HG03575 (cell line): ENCODE measurements at regions not wholly inside any gene's neighbourhood (a gene's known extent, or its start where the extent isn't known, plus 50 kb on each side); places are given as distances from the start of the nearest gene placed in this dataset.

Experiments
- ATAC-seq: cut with Tn5 transposase; IDR thresholded peaks from one replicate; pipeline ENCODE4 v1.9.1; 2021; ENCODE audit not compliant: unreplicated experiment, insufficient number of reproducible peaks, low FRiP score; ENCODE audit errors: extremely low read depth

- no peak for ATAC-seq
Measured at GRCh38 chr5:164545507-164545906, 1040.1 kb downstream of the MAT2B start.

DNA sequence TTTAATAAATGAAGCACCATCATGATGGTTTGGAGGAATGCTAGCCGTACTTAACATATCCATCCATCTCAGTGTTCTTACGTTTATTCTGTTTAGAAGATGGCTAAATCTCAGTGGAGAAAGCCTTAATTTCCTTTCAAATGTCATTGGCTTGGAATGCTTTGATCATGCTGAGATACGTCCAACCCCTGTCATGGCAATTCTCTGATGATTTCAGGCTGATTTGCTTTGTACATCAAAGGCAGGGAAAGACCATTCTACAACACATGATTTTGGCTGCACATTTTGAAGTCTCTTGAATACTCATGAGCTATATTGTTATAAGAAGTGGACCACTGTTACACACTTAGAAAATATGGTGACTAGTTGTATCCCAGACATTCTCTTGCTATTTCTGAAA, 1048.4 kb downstream of the MAT2B start:
- no peak for ATAC-seq

DNA sequence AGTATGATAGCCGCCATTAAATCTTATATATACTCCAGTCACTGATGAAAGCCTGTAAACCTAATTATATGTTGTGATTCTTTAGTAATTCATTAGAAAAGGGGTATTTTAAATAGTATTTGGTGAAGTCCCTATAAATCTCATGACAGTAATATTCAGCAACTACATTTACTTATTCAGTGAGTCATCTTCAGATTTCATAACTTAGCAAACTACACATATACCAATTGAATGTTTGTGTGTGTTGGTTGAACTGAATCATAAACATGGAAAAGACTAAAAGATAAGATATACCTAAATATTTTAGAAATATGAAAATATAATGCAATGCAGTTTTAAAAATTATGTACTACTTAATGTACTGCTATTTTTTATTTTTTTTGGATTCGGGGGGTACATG, 1050.4 kb downstream of the MAT2B start:
- no peak for ATAC-seq

GRCh38 chr5:164560216-164560615, 1054.8 kb downstream of the MAT2B start:
- no peak for ATAC-seq

DNA sequence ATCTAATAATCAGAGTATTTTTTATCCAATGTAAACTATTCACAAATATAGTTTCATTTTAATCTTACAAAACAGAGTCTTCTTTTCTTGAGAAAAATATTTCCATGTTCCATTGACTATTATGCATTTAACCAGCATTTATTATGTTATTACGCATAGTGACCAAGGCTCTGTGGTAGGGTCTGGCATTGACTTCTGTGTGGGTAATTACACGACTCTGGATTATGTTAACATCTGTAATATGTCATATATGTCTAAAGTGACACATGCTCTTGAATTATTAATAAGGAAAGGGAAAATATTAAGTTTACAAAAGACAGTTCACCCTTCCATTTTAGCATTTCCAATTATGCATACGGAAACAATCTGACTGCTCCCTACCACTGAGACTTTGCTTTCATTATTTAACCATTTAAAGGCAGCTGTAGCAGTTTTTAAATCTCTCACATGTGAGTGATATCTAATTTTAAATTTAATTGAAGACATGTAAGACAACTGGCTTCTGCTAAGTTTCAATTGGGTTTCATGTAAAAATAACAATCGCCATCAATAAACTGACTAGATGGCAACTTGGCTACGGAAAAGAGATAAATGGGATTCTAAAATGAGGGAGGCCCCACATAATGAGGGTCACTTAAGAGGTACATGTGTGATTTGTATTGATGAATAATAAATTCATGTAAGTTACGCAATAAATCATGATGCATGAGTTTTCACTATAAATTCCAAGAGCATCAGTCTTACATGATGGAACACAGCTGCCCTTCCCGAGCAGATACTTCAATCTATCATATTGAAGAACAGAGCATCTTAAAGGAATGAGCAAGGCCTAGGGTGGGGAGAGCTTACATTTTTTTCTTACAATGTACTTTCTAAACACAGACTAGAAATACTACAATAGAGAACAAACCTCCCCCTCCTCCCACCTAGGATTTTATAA, 1056.8 kb downstream of the MAT2B start:
- no peak for ATAC-seq

GRCh38 chr5:164563370-164563769, 1058.0 kb downstream of the MAT2B start:
- ATAC-seq: no peak

GRCh38 chr5:164573397-164573796, 1068.0 kb downstream of the MAT2B start:
- no peak for ATAC-seq

DNA sequence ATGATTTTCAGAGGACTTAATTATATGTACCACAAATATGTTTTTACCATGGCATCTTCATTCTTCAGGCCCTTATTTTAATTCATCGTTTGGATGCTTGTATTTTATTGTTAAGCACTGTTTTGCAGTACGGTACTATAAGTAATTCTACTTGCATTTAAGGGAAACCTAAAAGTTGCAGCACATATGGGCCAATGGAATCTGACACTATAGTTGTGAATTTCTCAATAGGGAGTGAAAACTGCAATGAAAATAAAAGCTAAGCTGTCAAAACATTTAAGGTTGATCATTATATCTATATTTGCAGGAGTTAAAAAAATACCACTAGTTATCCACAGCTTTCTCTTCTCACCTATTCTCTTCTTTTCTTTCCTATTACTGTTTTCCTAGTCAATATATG, 1071.8 kb downstream of the MAT2B start:
- no peak for ATAC-seq

DNA sequence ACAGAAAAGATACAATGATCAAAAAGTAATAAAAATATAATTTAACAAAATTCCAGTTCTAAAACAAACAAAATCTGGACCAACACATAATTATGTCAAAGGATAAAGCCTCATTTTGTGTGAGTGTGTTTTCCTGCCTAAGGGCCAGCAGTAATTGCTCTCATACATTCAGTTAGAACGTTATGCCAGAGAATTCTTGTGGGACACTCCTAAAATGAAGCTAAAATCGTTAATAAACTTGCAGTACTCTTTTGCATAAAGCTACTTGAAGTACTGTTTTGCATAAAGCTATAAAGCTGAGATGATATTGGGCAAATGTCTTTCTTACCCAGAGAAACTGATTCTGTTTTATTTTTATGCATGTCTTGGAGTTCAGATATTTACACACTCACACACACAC, 1072.3 kb downstream of the MAT2B start:
- no peak for ATAC-seq

- no peak for ATAC-seq
Measured at GRCh38 chr5:164578401-164578800, 1073.0 kb downstream of the MAT2B start.

- no peak for ATAC-seq
Measured at GRCh38 chr5:164578911-164579310, 1073.5 kb downstream of the MAT2B start.

- ATAC-seq: no peak
Measured at GRCh38 chr5:164580155-164580554, 1074.7 kb downstream of the MAT2B start.

- ATAC-seq: no peak
Measured at GRCh38 chr5:164581889-164582288, 1076.5 kb downstream of the MAT2B start.

DNA sequence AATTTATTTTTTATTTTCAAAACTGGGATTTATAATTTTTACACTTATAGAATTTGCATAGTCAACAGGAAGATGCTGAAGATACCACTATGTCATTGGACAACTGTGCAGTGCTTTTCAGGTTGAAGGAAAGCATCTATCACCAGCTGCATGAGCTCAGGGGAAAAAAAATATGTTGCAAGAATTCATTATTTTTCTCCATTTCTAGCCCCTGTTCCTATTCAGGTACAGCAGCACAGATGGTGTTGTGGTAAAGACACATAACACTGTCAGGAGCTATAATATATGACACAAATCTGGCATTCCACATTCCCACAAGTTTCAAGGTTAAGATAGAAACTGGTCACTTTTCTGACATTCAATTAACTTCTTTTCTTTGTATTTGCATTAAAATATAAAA, 1088.6 kb downstream of the MAT2B start:
- ATAC-seq: no peak

DNA sequence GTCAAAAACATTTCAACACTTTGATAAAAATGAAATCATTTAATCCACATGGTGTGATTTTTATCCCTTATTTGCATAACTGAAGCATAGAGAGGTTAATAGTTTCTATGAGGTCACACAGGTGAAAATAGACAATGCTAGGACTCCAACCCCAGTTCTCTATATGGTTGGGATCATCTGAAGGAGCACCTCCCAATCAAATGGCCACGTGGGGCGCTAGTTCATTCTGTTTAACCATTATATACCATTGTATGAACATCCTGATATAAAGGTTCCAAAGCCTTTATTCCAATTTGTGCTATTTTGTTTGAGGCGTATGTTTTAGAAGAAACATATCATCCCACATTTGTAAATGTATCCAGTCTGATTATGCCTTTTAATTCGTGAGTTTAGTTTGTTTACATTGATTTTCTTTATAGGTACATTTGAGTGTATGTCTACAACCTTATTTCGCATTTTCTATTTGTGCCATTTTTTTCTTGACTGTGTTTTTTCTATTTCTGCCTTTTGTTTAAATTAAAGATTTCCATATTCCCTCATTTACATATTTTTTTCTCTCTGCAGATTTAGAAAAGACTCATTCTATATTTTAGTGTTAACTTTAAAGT, 1092.0 kb downstream of the MAT2B start:
- ATAC-seq: no peak

DNA sequence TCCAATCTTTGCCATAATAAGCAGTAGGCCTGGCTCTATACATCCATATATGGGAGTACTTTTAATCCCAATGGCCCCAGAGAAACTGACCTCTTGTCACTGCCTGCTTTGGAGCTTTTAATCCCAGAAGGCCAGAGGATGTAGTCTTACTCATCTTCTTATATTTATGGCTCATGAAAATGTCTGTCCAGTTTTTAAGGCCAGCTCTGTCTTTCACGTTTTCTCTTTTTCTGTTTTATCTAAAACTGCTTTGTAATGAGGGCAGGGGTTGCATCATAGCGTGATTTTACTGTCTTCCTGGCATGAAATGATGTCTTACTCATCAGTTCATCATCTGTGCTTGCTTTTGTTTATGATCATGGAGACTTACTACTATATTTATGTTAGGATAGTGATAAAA, 1094.9 kb downstream of the MAT2B start:
- ATAC-seq: no peak

DNA sequence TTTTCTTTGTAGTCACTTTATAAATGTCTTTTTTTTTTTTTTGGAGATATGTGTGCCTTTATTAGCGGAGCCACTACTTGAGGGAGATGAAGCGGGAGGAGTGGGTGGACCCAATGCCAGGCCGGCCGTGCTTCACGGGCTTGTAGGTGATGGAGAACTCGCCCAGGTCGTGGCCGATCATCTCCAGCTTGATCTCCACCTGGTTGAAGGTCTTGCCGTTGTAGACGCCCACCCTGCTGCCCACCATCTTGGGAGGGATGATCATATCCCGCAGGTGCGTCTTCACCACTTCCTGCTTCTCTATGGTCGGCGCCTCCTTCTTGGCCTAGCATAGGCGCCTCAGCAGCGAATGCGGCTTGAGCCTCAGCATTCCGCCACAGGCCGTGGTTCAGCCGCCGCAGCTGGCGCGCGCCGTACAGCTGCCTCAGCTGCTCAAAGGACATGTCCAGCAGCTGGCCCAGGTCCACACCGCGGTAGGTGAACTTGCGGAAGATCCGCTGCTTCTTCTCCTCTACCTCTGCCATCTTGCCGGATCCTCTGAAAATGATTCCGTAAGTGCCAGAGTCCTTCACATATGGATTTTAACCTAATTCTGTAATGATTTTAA, 1095.6 kb downstream of the MAT2B start:
- ATAC-seq: no peak

DNA sequence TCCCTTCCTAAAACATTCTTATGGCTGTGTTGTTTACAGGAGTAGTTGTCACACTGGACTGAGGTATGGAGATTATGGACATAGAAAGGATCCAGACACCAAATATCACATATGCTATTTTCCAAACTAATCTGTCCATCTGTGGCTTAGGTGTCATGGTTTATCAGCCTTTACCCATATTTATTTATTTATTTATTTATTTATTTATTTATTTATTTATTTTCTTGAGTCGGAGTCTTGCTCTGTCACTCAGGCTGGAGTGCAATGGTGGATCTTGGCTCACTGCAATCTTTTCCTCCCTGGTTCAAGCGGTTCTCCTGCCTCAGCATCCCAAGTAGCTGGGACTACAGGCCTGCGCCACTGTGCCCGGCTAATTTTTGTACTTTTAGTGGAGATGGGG, 1103.1 kb downstream of the MAT2B start:
- ATAC-seq: no peak

DNA sequence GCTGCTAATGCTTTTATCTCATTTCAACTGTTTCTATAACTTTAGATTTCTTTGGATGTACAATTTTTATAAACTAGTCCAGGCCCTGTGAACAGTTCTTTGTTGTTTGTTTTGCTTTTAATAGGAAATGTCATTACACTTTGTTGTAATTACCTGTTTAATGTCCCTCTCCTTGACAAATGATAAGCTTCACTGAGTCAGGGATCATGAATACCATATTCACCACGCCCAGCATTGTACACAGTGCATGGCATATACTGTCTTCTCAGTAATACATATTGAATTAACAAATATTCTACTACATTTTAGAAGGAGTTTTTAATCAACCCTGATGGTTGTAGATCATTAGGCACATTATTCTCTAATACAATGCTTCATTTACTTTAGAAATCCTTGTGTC, 1105.0 kb downstream of the MAT2B start:
- no peak for ATAC-seq

DNA sequence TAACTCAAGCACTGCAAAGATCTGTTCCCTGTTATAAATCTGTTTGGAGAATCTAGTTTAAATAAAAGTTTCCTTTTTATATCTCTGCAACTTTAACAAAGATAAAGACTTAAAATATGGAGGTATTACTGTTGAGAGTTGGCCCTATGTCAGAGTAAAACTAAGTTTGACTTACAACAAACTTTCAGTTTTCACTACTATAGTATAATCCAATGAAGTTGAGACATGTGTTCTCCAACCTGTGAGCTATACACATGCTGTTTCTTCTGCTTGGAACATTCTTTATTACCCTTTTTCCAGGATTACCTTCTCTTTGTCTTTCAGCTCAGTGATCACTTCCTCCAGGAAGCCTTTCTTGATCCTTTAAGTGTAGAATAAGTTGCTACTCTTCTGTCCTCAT, 1109.3 kb downstream of the MAT2B start:
- no peak for ATAC-seq
